IMR-90 (cell line): ENCODE measurements at regions not wholly inside any gene's neighbourhood (a gene's known extent, or its start where the extent isn't known, plus 50 kb on each side); places are given as distances from the start of the nearest gene placed in this dataset.

ENCODE experiments used
- CHD1 ChIP-seq: IDR thresholded peaks from 2 replicates; pipeline ENCODE4 v1.6.1; 2012; ENCODE audit warnings: low read depth, low read length, improper control_type of control experiment
- FOS ChIP-seq: fragments of 150-350 bp; IDR thresholded peaks from 2 replicates; pipeline ENCODE4 v1.6.1; 2016; ENCODE audit warnings: low read depth, low read length
- MAFK ChIP-seq: IDR thresholded peaks from 2 replicates; pipeline ENCODE4 v1.6.1; 2012; ENCODE audit warnings: low read depth, low read length, improper control_type of control experiment
- POLR2A ChIP-seq: IDR thresholded peaks from 2 replicates; pipeline ENCODE4 v1.6.1; 2012; ENCODE audit warnings: mild to moderate bottlenecking, low read depth, low read length
- RAD21 ChIP-seq: IDR thresholded peaks from 2 replicates; pipeline ENCODE4 v1.6.1; 2012; ENCODE audit warnings: low read length, improper control_type of control experiment
- RCOR1 ChIP-seq: IDR thresholded peaks from 2 replicates; pipeline ENCODE4 v1.6.1; 2012; ENCODE audit warnings: mild to moderate bottlenecking, low read length, improper control_type of control experiment; ENCODE audit not compliant: insufficient replicate concordance
- TF ChIP-seq, protein P1 (sequence below): conservative IDR thresholded peaks from 2 replicates; pipeline ENCODE4 v1.5.1; 2012; ENCODE audit warnings: mild to moderate bottlenecking, low read depth, low read length, improper control_type of control experiment
- TF ChIP-seq, protein P2 (sequence below): fragments of 150-350 bp; IDR thresholded peaks from 2 replicates; pipeline ENCODE4 v1.6.1; 2017; ENCODE audit warnings: mild to moderate bottlenecking, antibody characterized with exemption, low read length, low read depth

DNA sequence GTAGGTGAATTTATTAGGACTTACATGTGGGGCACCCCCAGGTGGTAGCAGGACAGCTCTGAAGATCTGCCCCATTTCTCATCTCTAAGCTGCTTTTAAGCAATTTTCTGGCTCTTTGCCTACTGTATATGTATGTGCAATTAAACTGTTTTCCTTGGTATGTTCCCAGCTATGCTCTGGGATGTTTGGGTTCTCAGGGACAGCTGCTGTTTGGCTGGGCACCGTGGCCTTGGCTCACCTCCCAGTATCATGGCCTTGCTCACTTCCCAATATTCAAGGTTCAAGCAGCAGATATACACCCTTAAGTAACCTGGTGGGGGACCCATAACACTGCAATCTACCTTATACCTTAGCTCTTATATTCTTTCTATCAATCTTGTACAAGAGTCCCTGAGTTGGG is 53.7 kb upstream of the KITLG start:
- TF ChIP-seq, protein P1, sequence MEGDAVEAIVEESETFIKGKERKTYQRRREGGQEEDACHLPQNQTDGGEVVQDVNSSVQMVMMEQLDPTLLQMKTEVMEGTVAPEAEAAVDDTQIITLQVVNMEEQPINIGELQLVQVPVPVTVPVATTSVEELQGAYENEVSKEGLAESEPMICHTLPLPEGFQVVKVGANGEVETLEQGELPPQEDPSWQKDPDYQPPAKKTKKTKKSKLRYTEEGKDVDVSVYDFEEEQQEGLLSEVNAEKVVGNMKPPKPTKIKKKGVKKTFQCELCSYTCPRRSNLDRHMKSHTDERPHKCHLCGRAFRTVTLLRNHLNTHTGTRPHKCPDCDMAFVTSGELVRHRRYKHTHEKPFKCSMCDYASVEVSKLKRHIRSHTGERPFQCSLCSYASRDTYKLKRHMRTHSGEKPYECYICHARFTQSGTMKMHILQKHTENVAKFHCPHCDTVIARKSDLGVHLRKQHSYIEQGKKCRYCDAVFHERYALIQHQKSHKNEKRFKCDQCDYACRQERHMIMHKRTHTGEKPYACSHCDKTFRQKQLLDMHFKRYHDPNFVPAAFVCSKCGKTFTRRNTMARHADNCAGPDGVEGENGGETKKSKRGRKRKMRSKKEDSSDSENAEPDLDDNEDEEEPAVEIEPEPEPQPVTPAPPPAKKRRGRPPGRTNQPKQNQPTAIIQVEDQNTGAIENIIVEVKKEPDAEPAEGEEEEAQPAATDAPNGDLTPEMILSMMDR, result no peak
- no peak for TF ChIP-seq RAD21
- TF ChIP-seq CHD1, result no peak
- TF ChIP-seq RCOR1, result no peak
- no peak for TF ChIP-seq POLR2A
- TF ChIP-seq FOS, result no peak
- TF ChIP-seq, protein P2, sequence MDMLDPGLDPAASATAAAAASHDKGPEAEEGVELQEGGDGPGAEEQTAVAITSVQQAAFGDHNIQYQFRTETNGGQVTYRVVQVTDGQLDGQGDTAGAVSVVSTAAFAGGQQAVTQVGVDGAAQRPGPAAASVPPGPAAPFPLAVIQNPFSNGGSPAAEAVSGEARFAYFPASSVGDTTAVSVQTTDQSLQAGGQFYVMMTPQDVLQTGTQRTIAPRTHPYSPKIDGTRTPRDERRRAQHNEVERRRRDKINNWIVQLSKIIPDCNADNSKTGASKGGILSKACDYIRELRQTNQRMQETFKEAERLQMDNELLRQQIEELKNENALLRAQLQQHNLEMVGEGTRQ, result no peak
- no peak for TF ChIP-seq MAFK
